Heart left ventricle (tissue), 13 donors: ENCODE measurements at regions not wholly inside any gene's neighbourhood (a gene's known extent, or its start where the extent isn't known, plus 50 kb on each side); places are given as distances from the start of the nearest gene placed in this dataset.

ENCODE experiments used
- POLR2A ChIP-seq, 2 donors: fragments of 450-650 bp; IDR thresholded peaks; one replicate each; pipeline ENCODE4 v1.6.1; 2017; ENCODE audit warnings: antibody characterized with exemption in 2 of 2, mild to moderate bottlenecking in 2 of 2, moderate library complexity in 2 of 2
- TF ChIP-seq, protein P1 (sequence below), 12 donors: fragments of 200-600 bp; sonication (generic) in 4 of 12; IDR thresholded peaks; one replicate each; pipeline versions ENCODE4 v1.5.0 to v1.8.0; 2018 to 2022; ENCODE audit warnings: antibody characterized with exemption in 12 of 12, mild to moderate bottlenecking in 5 of 12
- donor health status: ischemic (EF 13 %, LVEDD 7.1; RV severe dilation, severe dysfunction).
- donor health status: DM: no; HTN: yes; CAD: no.
- donor health status: DM: no; HTN: no; CAD: no.
- donor health status: ischemic (EF 25% LVEDD 6.9; RV normal size, moderate dysfunction).
- donor health status: ischemic (EF 25% LVEDD 5.7; RV mildly dilated, moderate dysfunction).
- donor health status: ischemic (EF 35%, LVEDD 5.7; RV mildly dilated, moderate dysfunction).
- donor health status: nonischemic (EF 11% LVEDD 7.7; RV severe dilation, severe dysfunction).
- donor health status: DM: yes; HTN: yes; CAD: no.
- donor health status: PGD.
- donor health status: ischemic (EF 29% LVEDD 5.4; RV normal size, mild dysfunction).
- donor health status: nonischemic (EF 23%, LVEDD 6.1; RV moderate dilation, normal function).

DNA sequence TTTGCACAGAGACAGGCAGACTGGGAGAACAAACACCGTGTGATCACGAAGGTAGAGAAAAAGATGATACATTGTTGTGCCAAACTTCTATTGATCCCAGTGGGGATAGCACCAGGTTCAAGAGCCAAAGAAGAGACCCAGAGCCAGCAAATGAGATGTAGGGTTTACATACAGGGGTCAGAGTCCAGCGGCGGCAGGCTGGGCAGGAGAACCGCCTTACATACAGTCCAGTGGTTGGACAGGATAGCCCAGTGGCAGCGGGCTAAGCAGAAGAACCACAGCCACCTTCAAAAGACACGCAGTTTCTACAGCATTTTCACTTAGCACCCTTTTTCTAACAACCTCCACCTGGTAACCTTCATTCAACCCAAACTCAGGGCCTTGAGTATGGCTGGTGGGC, 932.8 kb downstream of the SLC4A3 start:
- TF ChIP-seq, protein P1, sequence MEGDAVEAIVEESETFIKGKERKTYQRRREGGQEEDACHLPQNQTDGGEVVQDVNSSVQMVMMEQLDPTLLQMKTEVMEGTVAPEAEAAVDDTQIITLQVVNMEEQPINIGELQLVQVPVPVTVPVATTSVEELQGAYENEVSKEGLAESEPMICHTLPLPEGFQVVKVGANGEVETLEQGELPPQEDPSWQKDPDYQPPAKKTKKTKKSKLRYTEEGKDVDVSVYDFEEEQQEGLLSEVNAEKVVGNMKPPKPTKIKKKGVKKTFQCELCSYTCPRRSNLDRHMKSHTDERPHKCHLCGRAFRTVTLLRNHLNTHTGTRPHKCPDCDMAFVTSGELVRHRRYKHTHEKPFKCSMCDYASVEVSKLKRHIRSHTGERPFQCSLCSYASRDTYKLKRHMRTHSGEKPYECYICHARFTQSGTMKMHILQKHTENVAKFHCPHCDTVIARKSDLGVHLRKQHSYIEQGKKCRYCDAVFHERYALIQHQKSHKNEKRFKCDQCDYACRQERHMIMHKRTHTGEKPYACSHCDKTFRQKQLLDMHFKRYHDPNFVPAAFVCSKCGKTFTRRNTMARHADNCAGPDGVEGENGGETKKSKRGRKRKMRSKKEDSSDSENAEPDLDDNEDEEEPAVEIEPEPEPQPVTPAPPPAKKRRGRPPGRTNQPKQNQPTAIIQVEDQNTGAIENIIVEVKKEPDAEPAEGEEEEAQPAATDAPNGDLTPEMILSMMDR (IDR thresholded peaks at IDR 0.05) = no peak
- TF ChIP-seq POLR2A (IDR thresholded peaks at IDR 0.05) = no peak
